ENCODE measurements at regions not wholly inside any gene's neighbourhood (a gene's known extent, or its start where the extent isn't known, plus 50 kb on each side); places are given as distances from the start of the nearest gene placed in this dataset.

GRCh38 chr16:6356911-6357310 lies 975.7 kb upstream of the RBFOX1 start:
- DNase-seq: no peak

- DNase-seq: no peak
Observed at GRCh38 chr16:6349725-6350124, 982.9 kb upstream of the RBFOX1 start.

GRCh38 chr16:6345090-6345489 lies 987.6 kb upstream of the RBFOX1 start:
- no peak for DNase-seq

- DNase-seq: no peak
Observed at GRCh38 chr16:6343157-6343556, 989.5 kb upstream of the RBFOX1 start.

- DNase-seq: no peak
Observed at GRCh38 chr16:6341981-6342380, 990.7 kb upstream of the RBFOX1 start.

- no peak for DNase-seq
Observed at GRCh38 chr16:6335072-6335471, 997.6 kb upstream of the RBFOX1 start.

- DNase-seq: no peak
Observed at GRCh38 chr16:6331770-6332169, 1000.9 kb upstream of the RBFOX1 start.

- no peak for DNase-seq
Observed at GRCh38 chr16:6317934-6318333, 1014.7 kb upstream of the RBFOX1 start.

GRCh38 chr16:6309271-6309670 lies 1023.4 kb upstream of the RBFOX1 start:
- no peak for DNase-seq

GRCh38 chr16:6308176-6308575 lies 1024.5 kb upstream of the RBFOX1 start:
- DNase-seq: no peak

GRCh38 chr16:6300523-6300922 lies 1032.1 kb upstream of the RBFOX1 start:
- no peak for DNase-seq

GRCh38 chr16:6297666-6298410 lies 1034.8 kb upstream of the RBFOX1 start:
- DNase-seq: no peak

GRCh38 chr16:6286176-6286575 lies 1046.5 kb upstream of the RBFOX1 start:
- DNase-seq: no peak

GRCh38 chr16:6284731-6285130 lies 1047.9 kb upstream of the RBFOX1 start:
- no peak for DNase-seq

GRCh38 chr16:6281994-6282393 lies 1050.7 kb upstream of the RBFOX1 start:
- DNase-seq: no peak

- no peak for DNase-seq
Observed at GRCh38 chr16:6281274-6281673, 1051.4 kb upstream of the RBFOX1 start.

GRCh38 chr16:6280055-6280454 lies 1052.6 kb upstream of the RBFOX1 start:
- no peak for DNase-seq

GRCh38 chr16:6279286-6279685 lies 1053.4 kb upstream of the RBFOX1 start:
- DNase-seq: no peak

- DNase-seq: no peak
Observed at GRCh38 chr16:6274351-6274750, 1058.3 kb upstream of the RBFOX1 start.

GRCh38 chr16:6267682-6268081 lies 1065.0 kb upstream of the RBFOX1 start:
- no peak for DNase-seq

- DNase-seq: no peak
Observed at GRCh38 chr16:6266703-6267102, 1065.9 kb upstream of the RBFOX1 start.

- no peak for DNase-seq
Observed at GRCh38 chr16:6265968-6266367, 1066.7 kb upstream of the RBFOX1 start.

GRCh38 chr16:6258056-6258455 lies 1074.6 kb upstream of the RBFOX1 start:
- no peak for DNase-seq

- DNase-seq: no peak
Observed at GRCh38 chr16:6252541-6252940, 1080.1 kb upstream of the RBFOX1 start.

- DNase-seq: no peak
Observed at GRCh38 chr16:6250511-6250910, 1082.1 kb upstream of the RBFOX1 start.
